Glomerular visceral epithelial cell (primary cell): ENCODE measurements at regions not wholly inside any gene's neighbourhood (a gene's known extent, or its start where the extent isn't known, plus 50 kb on each side); places are given as distances from the start of the nearest gene placed in this dataset.

ENCODE experiments used
- DNase-seq: peaks from one replicate; pipeline ENCODE4 v3.0.0-alpha.2; 2016; ENCODE audit errors: extremely low spot score

- no peak for DNase-seq
These were observed 928.9 kb downstream of the TBC1D22A start for GRCh38 chr22:47691152-47691895.

- DNase-seq, result no peak
These were observed 928.1 kb downstream of the TBC1D22A start for GRCh38 chr22:47690586-47690985.

GRCh38 chr22:47690166-47690565, 927.7 kb downstream of the TBC1D22A start:
- no peak for DNase-seq

GRCh38 chr22:47687776-47688175, 925.3 kb downstream of the TBC1D22A start:
- no peak for DNase-seq

GRCh38 chr22:47687346-47687655, 924.9 kb downstream of the TBC1D22A start:
- DNase-seq, result no peak

GRCh38 chr22:47686594-47687345, 924.3 kb downstream of the TBC1D22A start:
- DNase-seq, result no peak

- no peak for DNase-seq
These were observed 919.1 kb downstream of the TBC1D22A start for GRCh38 chr22:47681411-47682165.

- no peak for DNase-seq
These were observed 916.3 kb downstream of the TBC1D22A start for GRCh38 chr22:47678636-47679287.

- no peak for DNase-seq
These were observed 915.6 kb downstream of the TBC1D22A start for GRCh38 chr22:47678048-47678447.

- DNase-seq, result no peak
These were observed 914.2 kb downstream of the TBC1D22A start for GRCh38 chr22:47676685-47677084.

- DNase-seq, result no peak
These were observed 912.1 kb downstream of the TBC1D22A start for GRCh38 chr22:47674600-47674999.

- DNase-seq, result no peak
These were observed 911.1 kb downstream of the TBC1D22A start for GRCh38 chr22:47673557-47673956.

- DNase-seq, result no peak
These were observed 910.1 kb downstream of the TBC1D22A start for GRCh38 chr22:47672526-47672925.

- no peak for DNase-seq
These were observed 902.7 kb downstream of the TBC1D22A start for GRCh38 chr22:47665151-47665550.

- DNase-seq, result no peak
These were observed 901.5 kb downstream of the TBC1D22A start for GRCh38 chr22:47663615-47664605.

- no peak for DNase-seq
These were observed 897.2 kb downstream of the TBC1D22A start for GRCh38 chr22:47659467-47660223.

GRCh38 chr22:47658182-47658581, 895.7 kb downstream of the TBC1D22A start:
- DNase-seq, result no peak

GRCh38 chr22:47657224-47657623, 894.8 kb downstream of the TBC1D22A start:
- no peak for DNase-seq

GRCh38 chr22:47656806-47657205, 894.4 kb downstream of the TBC1D22A start:
- no peak for DNase-seq

- DNase-seq, result no peak
These were observed 893.5 kb downstream of the TBC1D22A start for GRCh38 chr22:47655930-47656329.
